ENCODE measurements at regions not wholly inside any gene's neighbourhood (a gene's known extent, or its start where the extent isn't known, plus 50 kb on each side); places are given as distances from the start of the nearest gene placed in this dataset.

- TF ChIP-seq, protein P1, sequence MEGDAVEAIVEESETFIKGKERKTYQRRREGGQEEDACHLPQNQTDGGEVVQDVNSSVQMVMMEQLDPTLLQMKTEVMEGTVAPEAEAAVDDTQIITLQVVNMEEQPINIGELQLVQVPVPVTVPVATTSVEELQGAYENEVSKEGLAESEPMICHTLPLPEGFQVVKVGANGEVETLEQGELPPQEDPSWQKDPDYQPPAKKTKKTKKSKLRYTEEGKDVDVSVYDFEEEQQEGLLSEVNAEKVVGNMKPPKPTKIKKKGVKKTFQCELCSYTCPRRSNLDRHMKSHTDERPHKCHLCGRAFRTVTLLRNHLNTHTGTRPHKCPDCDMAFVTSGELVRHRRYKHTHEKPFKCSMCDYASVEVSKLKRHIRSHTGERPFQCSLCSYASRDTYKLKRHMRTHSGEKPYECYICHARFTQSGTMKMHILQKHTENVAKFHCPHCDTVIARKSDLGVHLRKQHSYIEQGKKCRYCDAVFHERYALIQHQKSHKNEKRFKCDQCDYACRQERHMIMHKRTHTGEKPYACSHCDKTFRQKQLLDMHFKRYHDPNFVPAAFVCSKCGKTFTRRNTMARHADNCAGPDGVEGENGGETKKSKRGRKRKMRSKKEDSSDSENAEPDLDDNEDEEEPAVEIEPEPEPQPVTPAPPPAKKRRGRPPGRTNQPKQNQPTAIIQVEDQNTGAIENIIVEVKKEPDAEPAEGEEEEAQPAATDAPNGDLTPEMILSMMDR (IDR thresholded peaks at IDR 0.05), result no peak
- TF ChIP-seq POLR2A (IDR thresholded peaks at IDR 0.05), result no peak
Observed at GRCh38 chr15:61524545-61524944, 295.4 kb upstream of the RORA start.

Data from body of pancreas (tissue), 4 donors.